Psoas muscle (tissue), 7 donors: ENCODE measurements at regions not wholly inside any gene's neighbourhood (a gene's known extent, or its start where the extent isn't known, plus 50 kb on each side); places are given as distances from the start of the nearest gene placed in this dataset.

Experiments
- ATAC-seq, 4 donors: fragments of 200-7000 bp; cut with Tn5 transposase; one replicate each; pipeline ENCODE4 v1.9.1; 2020; ENCODE audit warnings: moderate library complexity in 3 of 4, mild to moderate bottlenecking in 2 of 4
- DNase-seq, 2 donors: peaks; one replicate each; pipeline ENCODE4 v3.0.0-alpha.2; 2020
- H3K27ac ChIP-seq: fragments of 200-600 bp; one replicate; pipeline ENCODE4 v1.8.0; 2022
- H3K27me3 ChIP-seq, 3 donors: fragments of 200-600 bp in 1 of 3; one replicate each; pipeline versions ENCODE4 v1.6.1 to v1.8.0; 2013 to 2022; ENCODE audit warnings: low read length in 2 of 3, mild to moderate bottlenecking in 2 of 3, moderate library complexity in 1 of 3; ENCODE audit not compliant: insufficient read depth in 3 of 3
- H3K36me3 ChIP-seq, 2 donors: fragments of 200-600 bp in 1 of 2; one replicate each; pipeline versions ENCODE4 v1.6.1 to v1.8.0; 2013 to 2022; ENCODE audit warnings: low read depth in 1 of 2, mild to moderate bottlenecking in 1 of 2, moderate library complexity in 1 of 2; ENCODE audit not compliant: insufficient read depth in 1 of 2
- H3K4me1 ChIP-seq: fragments of 200-600 bp; one replicate; pipeline ENCODE4 v1.8.0; 2022
- H3K4me3 ChIP-seq: fragments of 200-600 bp; one replicate; pipeline ENCODE4 v1.8.0; 2022; ENCODE audit warnings: mild to moderate bottlenecking
- H3K9me3 ChIP-seq: fragments of 200-600 bp; one replicate; pipeline ENCODE4 v1.8.0; 2022
- WGBS, 3 donors: extraction: QIAGEN DNeasy Blood & Tissue Kit; methylation state at CpG; one replicate each; pipeline versions ENCODE4 v1.1.6 to v1.1.7; 2013; 5-methylcytosine and 5-hydroxymethylcytosine counted together
- intact Hi-C, 2 donors: fragments of 100-400 bp; cut with DNase I; formaldehyde crosslinking; loops; one replicate each; pipeline versions ENCODE4 v1.11.0 to v1.14.2; 2022
- TF ChIP-seq, protein P1 (sequence below): fragments of 200-600 bp; IDR thresholded peaks from one replicate; pipeline ENCODE4 v1.8.0; 2022; ENCODE audit warnings: antibody characterized with exemption
- donor health status: healthy with polysubstance abuse.
- donor health status: DM: no; HTN: no; CAD: no; lungs with moderate emphysema.
- donor health status: Bipolar disorder and iron deficiency.
- donor health status: healthy.
- donor health status: DM: yes; HTN: yes; CAD: no.
- donor health status: DM: no; HTN: no; CAD: no.
- donor health status: DM: yes; HTN: yes; CAD: no.

DNA sequence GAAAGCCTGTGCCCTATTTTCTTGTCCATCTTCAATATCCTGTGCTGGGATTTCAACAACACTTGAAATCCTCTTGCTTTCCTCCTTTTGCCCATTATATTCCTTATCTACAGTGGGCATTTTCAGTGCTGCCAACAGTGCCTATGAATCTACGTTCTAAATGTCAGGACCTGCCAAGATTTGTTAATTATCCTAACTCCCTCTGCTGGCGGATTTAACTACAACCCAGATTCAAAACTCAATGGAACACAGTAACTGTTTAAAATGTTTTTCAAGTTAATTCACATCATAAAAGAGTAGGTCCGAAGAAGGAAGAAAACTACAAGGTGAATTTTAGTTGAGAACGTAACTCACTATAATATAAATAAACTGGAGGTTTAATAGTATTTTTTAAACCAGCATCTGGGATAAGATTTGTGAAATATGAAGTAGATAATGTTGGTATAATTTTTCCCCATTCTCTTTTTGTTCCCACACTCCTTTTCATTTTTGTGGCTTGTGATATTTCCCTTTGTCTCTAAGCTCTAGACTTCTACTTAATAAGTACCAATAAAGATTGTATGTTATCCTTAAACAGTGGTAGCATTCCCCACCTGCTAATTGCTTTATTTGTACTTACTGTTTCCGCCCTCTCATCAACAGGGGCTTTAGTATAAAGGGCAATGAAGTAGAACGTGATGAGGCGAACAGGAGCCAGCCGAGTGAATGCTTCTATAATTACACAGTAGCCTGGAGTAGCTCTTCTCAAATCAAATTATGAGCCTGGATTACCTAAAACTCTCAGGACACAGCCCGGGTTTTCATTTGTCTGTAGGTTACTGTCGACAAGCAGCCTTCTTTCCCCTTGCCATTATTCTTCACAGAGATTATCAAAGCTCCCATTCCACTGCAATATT is 302.5 kb upstream of the ATP11B start:
- 40 to 45% (median 43%) methylated on average over 10 of the region's 10 CpGs for WGBS, 3 donors
- TF ChIP-seq, protein P1, sequence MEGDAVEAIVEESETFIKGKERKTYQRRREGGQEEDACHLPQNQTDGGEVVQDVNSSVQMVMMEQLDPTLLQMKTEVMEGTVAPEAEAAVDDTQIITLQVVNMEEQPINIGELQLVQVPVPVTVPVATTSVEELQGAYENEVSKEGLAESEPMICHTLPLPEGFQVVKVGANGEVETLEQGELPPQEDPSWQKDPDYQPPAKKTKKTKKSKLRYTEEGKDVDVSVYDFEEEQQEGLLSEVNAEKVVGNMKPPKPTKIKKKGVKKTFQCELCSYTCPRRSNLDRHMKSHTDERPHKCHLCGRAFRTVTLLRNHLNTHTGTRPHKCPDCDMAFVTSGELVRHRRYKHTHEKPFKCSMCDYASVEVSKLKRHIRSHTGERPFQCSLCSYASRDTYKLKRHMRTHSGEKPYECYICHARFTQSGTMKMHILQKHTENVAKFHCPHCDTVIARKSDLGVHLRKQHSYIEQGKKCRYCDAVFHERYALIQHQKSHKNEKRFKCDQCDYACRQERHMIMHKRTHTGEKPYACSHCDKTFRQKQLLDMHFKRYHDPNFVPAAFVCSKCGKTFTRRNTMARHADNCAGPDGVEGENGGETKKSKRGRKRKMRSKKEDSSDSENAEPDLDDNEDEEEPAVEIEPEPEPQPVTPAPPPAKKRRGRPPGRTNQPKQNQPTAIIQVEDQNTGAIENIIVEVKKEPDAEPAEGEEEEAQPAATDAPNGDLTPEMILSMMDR: peak; percentile 14
- H3K4me1 ChIP-seq: no peaks in the 10 kb centered on the region
- DNase-seq (no peak), ATAC-seq (no peak)
- intact Hi-C loops: no loop called here
- no peaks in the 10 kb centered on the region for H3K36me3 ChIP-seq
- H3K9me3 ChIP-seq: no peaks in the 10 kb centered on the region
- H3K27me3 ChIP-seq: no peaks in the 10 kb centered on the region
- no peak overlapping the region for H3K27ac ChIP-seq
- H3K4me3 ChIP-seq: no peak overlapping the region

DNA sequence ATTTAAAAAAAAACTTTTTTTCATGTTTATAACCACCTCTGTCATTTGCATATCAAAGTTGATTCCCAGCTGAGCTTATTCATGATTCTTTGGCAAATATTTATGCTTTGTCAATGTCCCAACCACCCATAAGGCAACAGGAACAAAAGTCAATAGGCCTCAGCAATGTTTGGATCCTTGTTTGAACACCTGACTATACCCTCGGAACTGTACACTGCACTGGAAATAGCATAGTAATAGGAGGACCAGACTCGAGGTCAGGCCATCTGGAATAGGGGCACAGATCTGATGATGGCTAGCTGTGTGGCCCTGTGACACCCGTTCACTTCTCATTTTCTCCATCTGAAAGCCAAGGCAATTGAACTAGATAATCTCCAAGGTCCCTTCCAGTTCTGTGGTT is 301.7 kb upstream of the ATP11B start:
- no peaks in the 10 kb centered on the region for H3K27me3 ChIP-seq
- no peaks in the 10 kb centered on the region for H3K36me3 ChIP-seq
- TF ChIP-seq, protein P1: no peak
- no peak overlapping the region for H3K27ac ChIP-seq
- ATAC-seq (no peak), DNase-seq (no peak)
- intact Hi-C loops: no loop called here
- H3K4me3 ChIP-seq: no peak overlapping the region
- no peaks in the 10 kb centered on the region for H3K4me1 ChIP-seq
- H3K9me3 ChIP-seq: no peaks in the 10 kb centered on the region
- WGBS, 3 donors: 35 to 52% (median 41%) methylated on average over 3 of the region's 3 CpGs

DNA sequence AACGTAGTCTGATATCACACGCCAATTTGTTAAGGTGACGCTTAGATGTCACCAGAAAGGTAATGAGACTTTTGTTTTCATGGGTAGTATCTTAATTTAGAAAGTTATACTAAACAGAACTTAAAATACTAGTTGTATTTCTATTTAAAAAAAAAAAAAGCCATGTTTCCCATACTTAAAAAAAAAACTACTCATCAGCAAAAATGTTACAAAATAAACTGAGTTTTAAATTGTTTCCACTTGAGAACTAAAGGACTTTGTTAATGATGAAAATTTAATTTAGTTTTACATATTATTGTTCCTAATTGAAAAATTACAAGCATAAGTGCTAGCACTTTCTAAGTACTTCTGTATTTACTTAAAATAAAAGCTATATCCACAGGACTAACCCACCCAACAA is 300.8 kb upstream of the ATP11B start:
- Histone ChIP-seq H3K4me1 (no peaks in the 10 kb centered on the region), H3K27me3 (no peaks in the 10 kb centered on the region), H3K36me3 (no peaks in the 10 kb centered on the region), H3K9me3 (no peaks in the 10 kb centered on the region), H3K27ac (no peak overlapping the region), H3K4me3 (no peak overlapping the region)
- 94 to 96% (median 96%) methylated on average over 3 of the region's 3 CpGs for WGBS, 3 donors
- ATAC-seq (no peak), DNase-seq (no peak)
- intact Hi-C loops: no loop called here
- TF ChIP-seq, protein P1: no peak

DNA sequence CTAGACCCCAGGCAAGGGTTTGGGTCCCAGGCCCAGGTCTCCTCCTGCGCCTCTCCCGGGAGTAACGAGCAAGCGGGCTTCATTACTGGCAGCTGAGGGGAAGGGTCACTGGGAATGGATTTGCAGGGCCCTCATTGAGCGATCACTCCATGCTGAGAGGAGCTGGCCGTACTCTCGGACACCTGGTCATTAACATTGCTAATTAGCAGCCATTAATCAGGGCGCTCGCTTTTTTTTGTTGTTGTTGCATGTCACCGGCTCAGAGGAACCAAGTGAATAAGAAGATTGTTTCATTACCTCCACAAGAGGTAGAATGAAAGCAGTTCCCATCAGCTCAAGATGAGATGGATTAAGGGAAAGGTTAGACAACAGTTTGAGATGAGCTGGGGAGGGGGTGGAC is 293.0 kb upstream of the ATP11B start:
- WGBS, 3 donors: 76 to 86% (median 79%) methylated on average over 10 of the region's 10 CpGs
- H3K36me3 ChIP-seq: no peaks in the 10 kb centered on the region
- no peaks in the 10 kb centered on the region for H3K4me1 ChIP-seq
- DNase-seq (no peak), ATAC-seq (no peak)
- TF ChIP-seq, protein P1: no peak
- H3K4me3 ChIP-seq: no peak overlapping the region
- H3K27ac ChIP-seq: no peak overlapping the region
- no peaks in the 10 kb centered on the region for H3K27me3 ChIP-seq
- H3K9me3 ChIP-seq: no peaks in the 10 kb centered on the region
- intact Hi-C loops: no loop called here

DNA sequence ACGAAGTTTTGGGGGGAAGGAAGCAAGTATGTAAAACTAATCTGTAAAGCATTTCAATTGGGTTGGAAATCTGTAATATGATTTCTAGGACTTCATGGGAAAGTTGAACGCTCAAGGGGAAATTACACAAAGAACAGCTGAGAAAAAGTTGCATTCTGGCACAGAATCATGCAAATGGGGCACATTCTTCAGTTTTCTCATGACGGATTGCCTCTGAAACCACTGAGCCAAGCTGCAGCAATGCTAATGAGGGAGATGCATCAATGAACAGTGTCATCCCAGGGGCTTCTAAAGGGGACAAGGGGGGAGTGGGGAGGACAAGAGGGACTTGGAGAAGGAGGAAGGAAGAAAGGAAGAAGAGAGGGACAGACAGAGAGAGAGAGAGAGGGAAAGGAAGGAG is 291.4 kb upstream of the ATP11B start:
- TF ChIP-seq, protein P1: no peak
- Histone ChIP-seq H3K27ac (no peak overlapping the region), H3K36me3 (no peaks in the 10 kb centered on the region), H3K27me3 (no peaks in the 10 kb centered on the region), H3K9me3 (no peaks in the 10 kb centered on the region), H3K4me3 (no peak overlapping the region), H3K4me1 (no peaks in the 10 kb centered on the region)
- ATAC-seq (no peak), DNase-seq (no peak)
- 15 to 24% (median 23%) methylated on average over 3 of the region's 3 CpGs for WGBS, 3 donors
- intact Hi-C loops: no loop called here
